Kidney glomerular epithelial cell (primary cell): ENCODE measurements at regions not wholly inside any gene's neighbourhood (a gene's known extent, or its start where the extent isn't known, plus 50 kb on each side); places are given as distances from the start of the nearest gene placed in this dataset.
"Not testable (repeated sequence)": the region's sequence is repeated elsewhere in the genome, so short reads cannot be mapped to it uniquely, and the experiment has no call there.

Experiments
- DNase-seq: peaks from one replicate; lab custom pipeline; 2025; lab: John Stamatoyannopoulos, UW

DNA sequence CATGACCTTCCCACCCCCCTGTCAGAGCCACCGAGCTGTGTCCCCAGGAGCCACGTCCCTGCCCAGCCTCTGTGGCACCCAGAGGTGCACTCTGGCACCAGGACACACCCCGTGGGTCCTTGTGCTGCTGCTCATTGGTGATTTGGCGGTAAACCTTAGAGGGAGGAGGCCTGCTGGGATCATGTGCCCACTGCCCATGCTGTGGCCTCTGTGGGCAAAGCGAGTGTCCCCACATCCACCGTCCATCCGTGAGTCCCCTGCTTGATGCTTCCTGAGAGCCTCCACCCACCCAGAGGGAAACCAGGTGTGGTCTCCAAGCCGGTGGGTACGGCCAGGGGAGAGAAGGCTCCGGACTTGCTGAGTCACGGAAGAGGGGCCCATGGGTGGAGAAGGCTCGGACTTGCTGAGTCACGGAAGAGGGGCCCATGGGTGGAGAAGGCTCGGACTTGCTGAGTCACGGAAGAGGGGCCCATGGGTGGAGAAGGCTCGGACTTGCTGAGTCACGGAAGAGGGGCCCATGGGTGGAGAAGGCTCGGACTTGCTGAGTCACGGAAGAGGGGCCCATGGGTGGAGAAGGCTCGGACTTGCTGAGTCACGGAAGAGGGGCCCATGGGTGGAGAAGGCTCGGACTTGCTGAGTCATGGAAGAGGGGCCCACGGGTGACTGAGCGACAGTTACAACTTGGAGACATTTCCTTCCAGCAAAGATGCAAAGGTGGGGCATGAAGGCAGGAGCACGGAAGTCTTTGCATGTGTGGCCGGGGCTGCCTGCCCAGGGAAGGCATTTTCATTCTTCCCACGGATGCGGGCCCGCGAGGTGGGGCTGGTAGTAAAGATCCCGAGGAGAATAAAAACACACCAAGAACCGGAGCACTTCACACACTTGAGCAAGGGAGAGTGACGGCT lies 49.6 kb upstream of the ZNF469 start:
- DNase-seq, result not testable (repeated sequence)
